SK-N-SH (cell line): ENCODE measurements at regions not wholly inside any gene's neighbourhood (a gene's known extent, or its start where the extent isn't known, plus 50 kb on each side); places are given as distances from the start of the nearest gene placed in this dataset.

ENCODE experiments used
- CTCF ChIA-PET: fragments of 300-600, 350-600 bp; formaldehyde crosslinking; extraction: SDS; loops from one replicate; lab custom pipeline; 2021; lab: Yijun Ruan, JAX
- POLR2A ChIA-PET: fragments of 350-600 bp; sonication (Branson Sonifier 250); formaldehyde crosslinking; extraction: SDS; loops from one replicate; lab custom pipeline; 2020; ENCODE audit warnings: antibody characterized with exemption, inconsistent platforms; lab: Yijun Ruan, JAX
- DNase-seq: peaks from one replicate; pipeline ENCODE4 v3.0.0; 2012
- H2AFZ ChIP-seq: fragments of 200-600 bp; sonication (generic); 2 replicates; pipeline ENCODE4 v1.8.1; 2016; ENCODE audit warnings: antibody characterized with exemption, mild to moderate bottlenecking, low read depth
- H3F3A ChIP-seq: fragments of 200-600 bp; sonication (generic); replicated peaks from 2 replicates; pipeline ENCODE3; 2016; ENCODE audit warnings: antibody characterized with exemption, mild to moderate bottlenecking; ENCODE audit not compliant: insufficient read depth
- H3K27ac ChIP-seq, 2 experiments: fragments of 200-500 bp in 1 of 2; fragments of 200-600 bp in 1 of 2; sonication (Bioruptor generic) in 1 of 2; sonication (generic), shearing (Covaris generic) in 1 of 2; 2 replicates each; pipeline versions ENCODE4 v1.5.1 to v1.6.1; 2014 to 2016; ENCODE audit warnings: low read depth in 2 of 2, inconsistent platforms in 1 of 2, low read length in 1 of 2, mild to moderate bottlenecking in 1 of 2, mixed read lengths in 1 of 2
- H3K27me3 ChIP-seq: fragments of 200-600 bp; sonication (generic), shearing (Covaris generic); 2 replicates; pipeline ENCODE4 v1.6.1; 2016; ENCODE audit warnings: mixed run types; ENCODE audit not compliant: insufficient read depth
- H3K36me3 ChIP-seq, 2 experiments: fragments of 200-500 bp in 1 of 2; fragments of 200-600 bp in 1 of 2; sonication (Bioruptor generic) in 1 of 2; sonication (generic) in 1 of 2; replicated peaks in 1 of 2; 2 replicates each; pipeline versions ENCODE3 to v1.5.1; 2014 to 2016; ENCODE audit warnings: low read length in 1 of 2, mild to moderate bottlenecking in 1 of 2; ENCODE audit not compliant: insufficient read depth in 2 of 2, control insufficient read depth in 1 of 2
- H3K4me1 ChIP-seq, 2 experiments: fragments of 200-500 bp in 1 of 2; fragments of 200-600 bp in 1 of 2; sonication (Bioruptor generic) in 1 of 2; sonication (generic), shearing (Covaris generic) in 1 of 2; 2 replicates each; pipeline versions ENCODE4 v1.5.1 to v1.6.1; 2014 to 2016; ENCODE audit warnings: low read depth in 1 of 2, low read length in 1 of 2, mixed run types in 1 of 2; ENCODE audit not compliant: insufficient read depth in 2 of 2, control insufficient read depth in 1 of 2
- H3K4me2 ChIP-seq: fragments of 200-600 bp; sonication (generic), shearing (Covaris generic); 2 replicates; pipeline ENCODE4 v1.6.1; 2017; ENCODE audit warnings: mixed run types
- H3K4me3 ChIP-seq, 2 experiments: fragments of 200-500 bp in 1 of 2; fragments of 200-600 bp in 1 of 2; sonication (Bioruptor generic) in 1 of 2; sonication (generic), shearing (Covaris generic) in 1 of 2; 2 replicates each; pipeline versions ENCODE4 v1.5.1 to v1.8.1; 2014 to 2016; ENCODE audit warnings: low read depth in 2 of 2, inconsistent platforms in 1 of 2, low read length in 1 of 2, mild to moderate bottlenecking in 1 of 2, mixed read lengths in 1 of 2, moderate library complexity in 1 of 2
- H3K79me2 ChIP-seq: fragments of 200-600 bp; sonication (generic); 2 replicates; pipeline ENCODE4 v1.8.1; 2017; ENCODE audit warnings: mild to moderate bottlenecking; ENCODE audit not compliant: insufficient read depth
- H3K9ac ChIP-seq: fragments of 200-600 bp; sonication (generic); 2 replicates; pipeline ENCODE4 v1.6.1; 2017; ENCODE audit warnings: mixed run types
- H3K9me2 ChIP-seq: fragments of 200-600 bp; sonication (generic); 2 replicates; pipeline ENCODE4 v1.6.1; 2017; ENCODE audit warnings: mixed run types
- H3K9me3 ChIP-seq: fragments of 200-600 bp; sonication (generic); 2 replicates; pipeline ENCODE4 v1.6.1; 2017; ENCODE audit warnings: mixed run types, mild to moderate bottlenecking, moderate library complexity
- H4K20me1 ChIP-seq: fragments of 200-600 bp; sonication (generic); 2 replicates; pipeline ENCODE4 v1.6.1; 2017; ENCODE audit warnings: mild to moderate bottlenecking, mixed run types; ENCODE audit not compliant: insufficient read depth
- CHD2 ChIP-seq: fragments of 150-350 bp; IDR thresholded peaks from 2 replicates; pipeline ENCODE4 v1.6.1; 2018; ENCODE audit warnings: low read length; ENCODE audit not compliant: partially characterized antibody
- ELF1 ChIP-seq: IDR thresholded peaks from 2 replicates; pipeline ENCODE4 v1.4.0; 2012
- FOSL2 ChIP-seq: IDR thresholded peaks from 2 replicates; pipeline ENCODE4 v1.4.0; 2012; ENCODE audit warnings: low read depth, mild to moderate bottlenecking, moderate library complexity, borderline replicate concordance
- FOXM1 ChIP-seq: IDR thresholded peaks from 2 replicates; pipeline ENCODE4 v1.4.0; 2012; ENCODE audit warnings: low read depth, mild to moderate bottlenecking
- GABPA ChIP-seq: IDR thresholded peaks from 2 replicates; pipeline ENCODE4 v1.4.0; 2012; ENCODE audit warnings: low read depth, mild to moderate bottlenecking
- GATA2 ChIP-seq: sonication (generic); formaldehyde crosslinking; IDR thresholded peaks from 2 replicates; pipeline ENCODE4 v1.5.0; 2020; ENCODE audit warnings: mild to moderate bottlenecking, missing genetic modification reagents
- MAX ChIP-seq: IDR thresholded peaks from 2 replicates; pipeline ENCODE4 v1.4.0; 2012; ENCODE audit warnings: low read depth
- MEF2A ChIP-seq: IDR thresholded peaks from 2 replicates; pipeline ENCODE4 v1.4.0; 2012; ENCODE audit warnings: low read depth, borderline replicate concordance
- MXI1 ChIP-seq: IDR thresholded peaks from 2 replicates; pipeline ENCODE4 v1.6.1; 2012; ENCODE audit warnings: mild to moderate bottlenecking, low read depth, low read length, improper control_type of control experiment
- NFIC ChIP-seq: IDR thresholded peaks from 2 replicates; pipeline ENCODE4 v1.4.0; 2012; ENCODE audit warnings: borderline replicate concordance
- NRF1 ChIP-seq: IDR thresholded peaks from 2 replicates; pipeline ENCODE4 v1.6.1; 2012; ENCODE audit warnings: low read depth, mild to moderate bottlenecking, low read length
- PBX3 ChIP-seq: IDR thresholded peaks from 2 replicates; pipeline ENCODE4; 2012
- RCOR1 ChIP-seq: fragments of 150-350 bp; IDR thresholded peaks from 2 replicates; pipeline ENCODE4 v1.6.1; 2017; ENCODE audit warnings: antibody characterized with exemption, low read length
- REST ChIP-seq: IDR thresholded peaks from 2 replicates; pipeline ENCODE4 v1.6.1; 2012; ENCODE audit warnings: mild to moderate bottlenecking, low read depth, low read length, moderate library complexity
- RXRA ChIP-seq: IDR thresholded peaks from 2 replicates; pipeline ENCODE4 v1.4.0; 2012; ENCODE audit warnings: low read depth, mild to moderate bottlenecking, borderline replicate concordance
- SMC3 ChIP-seq: IDR thresholded peaks from 2 replicates; pipeline ENCODE4 v1.6.1; 2012; ENCODE audit warnings: low read depth, low read length, improper control_type of control experiment
- TAF1 ChIP-seq: IDR thresholded peaks from 2 replicates; pipeline ENCODE4 v1.6.1; 2012; ENCODE audit warnings: low read depth, mild to moderate bottlenecking, low read length, moderate library complexity, borderline replicate concordance
- TEAD4 ChIP-seq: IDR thresholded peaks from 2 replicates; pipeline ENCODE4 v1.4.0; 2012; ENCODE audit warnings: mild to moderate bottlenecking, borderline replicate concordance; ENCODE audit not compliant: insufficient read depth
- USF1 ChIP-seq: IDR thresholded peaks from 2 replicates; pipeline ENCODE4 v1.4.0; 2012; ENCODE audit warnings: low read depth, borderline replicate concordance
- YY1 ChIP-seq: IDR thresholded peaks from 2 replicates; pipeline ENCODE4 v1.4.0; 2012; ENCODE audit warnings: low read depth, mild to moderate bottlenecking

- DNase-seq: no peak
- H3K27me3 ChIP-seq: peaks cover 7% of the 10 kb centered on the region; the same call in 1 of the 2 replicates
- H3F3A ChIP-seq: no peaks in the 10 kb centered on the region
- no peak overlapping the region for H2AFZ ChIP-seq
- no peaks in the 10 kb centered on the region for H4K20me1 ChIP-seq
- no peak overlapping the region for H3K27ac ChIP-seq
- CTCF ChIA-PET: no interaction called here
- no peaks in the 10 kb centered on the region for H3K4me1 ChIP-seq
- 0 out of 2 replicates have a peak, but pooled peaks cover 4% of the 10 kb centered on the region for H3K9me3 ChIP-seq
- H3K4me3 ChIP-seq: no peak overlapping the region
- H3K9me2 ChIP-seq: no peaks in the 10 kb centered on the region
- POLR2A ChIA-PET: no interaction called here
- H3K79me2 ChIP-seq: no peaks in the 10 kb centered on the region
- H3K36me3 ChIP-seq: no peaks in the 10 kb centered on the region
- no peak overlapping the region for H3K4me2 ChIP-seq
- no peak overlapping the region for H3K9ac ChIP-seq
- TF ChIP-seq CHD2 (no peak), MXI1 (no peak), GABPA (no peak), YY1 (no peak), GATA2 (CRISPR knock-in tag) (no peak), TAF1 (no peak), NFIC (no peak), REST (no peak), TEAD4 (no peak), SMC3 (no peak), USF1 (no peak), RCOR1 (no peak), ELF1 (no peak), NRF1 (no peak), RXRA (no peak), PBX3 (no peak), MAX (no peak), FOSL2 (no peak), MEF2A (no peak), FOXM1 (no peak)
Measured at GRCh38 chr3:193954752-193955151, 181.2 kb upstream of the HES1 start.
